ENCODE measurements at regions not wholly inside any gene's neighbourhood (a gene's known extent, or its start where the extent isn't known, plus 50 kb on each side); places are given as distances from the start of the nearest gene placed in this dataset.

- Mint-ChIP-seq H3K4me1 (ENCODE audit: low read depth, unreplicated experiment) (peaks cover 35% of the 10 kb centered on the region), H3K36me3 (ENCODE audit: insufficient read depth, unreplicated experiment) (peaks cover 11% of the 10 kb centered on the region), H3K27ac (ENCODE audit: unreplicated experiment) (peak overlapping the region; percentile 83), H3K27me3 (ENCODE audit: insufficient read depth, unreplicated experiment) (no peaks in the 10 kb centered on the region), H3K9me3 (ENCODE audit: unreplicated experiment) (peaks cover 24% of the 10 kb centered on the region), H3K4me3 (ENCODE audit: unreplicated experiment) (no peak overlapping the region)
- no TSS peak for BruUV-seq (replicated peaks)
- Histone ChIP-seq H3K4me3 (ENCODE audit: low read depth, low read length) (no peak overlapping the region), H3K9me3 (peaks cover 2% of the 10 kb centered on the region), H3K27me3 (replicated peaks; ENCODE audit: control insufficient read depth, insufficient read depth, low read length) (no peaks in the 10 kb centered on the region), H3K4me1 (peaks cover 33% of the 10 kb centered on the region), H3K36me3 (ENCODE audit: control insufficient read depth, insufficient read depth, low read length) (no peaks in the 10 kb centered on the region)
- TF ChIP-seq, protein P1, sequence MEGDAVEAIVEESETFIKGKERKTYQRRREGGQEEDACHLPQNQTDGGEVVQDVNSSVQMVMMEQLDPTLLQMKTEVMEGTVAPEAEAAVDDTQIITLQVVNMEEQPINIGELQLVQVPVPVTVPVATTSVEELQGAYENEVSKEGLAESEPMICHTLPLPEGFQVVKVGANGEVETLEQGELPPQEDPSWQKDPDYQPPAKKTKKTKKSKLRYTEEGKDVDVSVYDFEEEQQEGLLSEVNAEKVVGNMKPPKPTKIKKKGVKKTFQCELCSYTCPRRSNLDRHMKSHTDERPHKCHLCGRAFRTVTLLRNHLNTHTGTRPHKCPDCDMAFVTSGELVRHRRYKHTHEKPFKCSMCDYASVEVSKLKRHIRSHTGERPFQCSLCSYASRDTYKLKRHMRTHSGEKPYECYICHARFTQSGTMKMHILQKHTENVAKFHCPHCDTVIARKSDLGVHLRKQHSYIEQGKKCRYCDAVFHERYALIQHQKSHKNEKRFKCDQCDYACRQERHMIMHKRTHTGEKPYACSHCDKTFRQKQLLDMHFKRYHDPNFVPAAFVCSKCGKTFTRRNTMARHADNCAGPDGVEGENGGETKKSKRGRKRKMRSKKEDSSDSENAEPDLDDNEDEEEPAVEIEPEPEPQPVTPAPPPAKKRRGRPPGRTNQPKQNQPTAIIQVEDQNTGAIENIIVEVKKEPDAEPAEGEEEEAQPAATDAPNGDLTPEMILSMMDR (IDR thresholded peaks at IDR 0.05; ENCODE audit: insufficient read depth in 1 of 2, low read depth in 1 of 2, low read length in 1 of 2, severe bottlenecking in 1 of 2, unreplicated experiment in 1 of 2), result no peak
- POLR2A ChIA-PET, result no interaction called here
- CTCF ChIA-PET, result no interaction called here
- intact Hi-C loops (cut with micrococcal nuclease; ENCODE audit: unreplicated experiment), result no loop called here
- no peak for DNase-seq
Observed at GRCh38 chr10:52955337-52955736, 182.8 kb upstream of the MBL2 start.

DNA sequence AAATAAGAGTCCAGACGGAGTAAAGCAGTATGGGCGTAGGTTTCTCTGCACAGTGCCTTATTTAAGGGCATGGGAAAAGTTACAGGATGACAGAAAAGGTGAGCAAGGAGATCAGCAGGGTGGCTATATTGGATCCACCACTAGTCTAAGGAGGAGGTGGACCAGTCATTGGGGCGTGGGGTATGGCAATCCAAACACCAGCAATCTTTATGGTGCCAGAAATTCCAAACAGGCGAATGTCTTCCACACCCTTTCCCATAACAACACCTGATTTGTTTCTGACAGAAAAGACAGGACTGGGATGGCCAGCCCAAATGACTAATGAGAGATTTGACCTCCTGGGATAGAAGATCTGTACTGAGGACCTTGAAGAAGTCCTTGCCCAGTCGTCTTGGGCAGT, 181.8 kb upstream of the MBL2 start:
- no peak overlapping the region for H3K4me3 ChIP-seq (ENCODE audit: low read depth, low read length)
- H3K9me3 ChIP-seq, result peaks cover 2% of the 10 kb centered on the region
- ChIA-PET POLR2A (no interaction called here), CTCF (no interaction called here)
- H3K27me3 Mint-ChIP-seq (ENCODE audit: insufficient read depth, unreplicated experiment), result no peaks in the 10 kb centered on the region
- peaks cover 11% of the 10 kb centered on the region for H3K36me3 Mint-ChIP-seq (ENCODE audit: insufficient read depth, unreplicated experiment)
- TF ChIP-seq, protein P1 (IDR thresholded peaks at IDR 0.05; ENCODE audit: insufficient read depth in 1 of 2, low read depth in 1 of 2, low read length in 1 of 2, severe bottlenecking in 1 of 2, unreplicated experiment in 1 of 2), result no peak
- DNase-seq, result peak in 1 of 2 experiments; percentile 62
- H3K36me3 ChIP-seq (ENCODE audit: control insufficient read depth, insufficient read depth, low read length), result no peaks in the 10 kb centered on the region
- intact Hi-C loops (cut with micrococcal nuclease; ENCODE audit: unreplicated experiment), result loop anchor here (5.0 kb wide), 5 partner anchors 78 to 498 kb away; no protein-coding TSS in a partner anchor
- H3K4me1 Mint-ChIP-seq (ENCODE audit: low read depth, unreplicated experiment), result peaks cover 35% of the 10 kb centered on the region
- H3K27ac Mint-ChIP-seq (ENCODE audit: unreplicated experiment), result peak overlapping the region; percentile 83
- H3K4me1 ChIP-seq, result peaks cover 33% of the 10 kb centered on the region
- no peak overlapping the region for H3K4me3 Mint-ChIP-seq (ENCODE audit: unreplicated experiment)
- BruUV-seq (replicated peaks), result no TSS peak
- peaks cover 24% of the 10 kb centered on the region for H3K9me3 Mint-ChIP-seq (ENCODE audit: unreplicated experiment)
- no peaks in the 10 kb centered on the region for H3K27me3 ChIP-seq (replicated peaks; ENCODE audit: control insufficient read depth, insufficient read depth, low read length)

- intact Hi-C loops (cut with micrococcal nuclease; ENCODE audit: unreplicated experiment), result loop anchor here (1.0 to 5.0 kb wide), 6 partner anchors 68 to 500 kb away; no protein-coding TSS in a partner anchor
- Mint-ChIP-seq H3K4me3 (ENCODE audit: unreplicated experiment) (no peak overlapping the region), H3K4me1 (ENCODE audit: low read depth, unreplicated experiment) (peaks cover 32% of the 10 kb centered on the region), H3K27ac (ENCODE audit: unreplicated experiment) (peak overlapping the region; percentile 53), H3K36me3 (ENCODE audit: insufficient read depth, unreplicated experiment) (peaks cover 11% of the 10 kb centered on the region), H3K9me3 (ENCODE audit: unreplicated experiment) (peaks cover 28% of the 10 kb centered on the region), H3K27me3 (ENCODE audit: insufficient read depth, unreplicated experiment) (no peaks in the 10 kb centered on the region)
- Histone ChIP-seq H3K9me3 (peaks cover 2% of the 10 kb centered on the region), H3K4me3 (ENCODE audit: low read depth, low read length) (no peak overlapping the region), H3K4me1 (peaks cover 32% of the 10 kb centered on the region), H3K27me3 (replicated peaks; ENCODE audit: control insufficient read depth, insufficient read depth, low read length) (no peaks in the 10 kb centered on the region), H3K36me3 (ENCODE audit: control insufficient read depth, insufficient read depth, low read length) (no peaks in the 10 kb centered on the region)
- no TSS peak for BruUV-seq (replicated peaks)
- POLR2A ChIA-PET, result no interaction called here
- no peak for DNase-seq
- TF ChIP-seq, protein P1 (IDR thresholded peaks at IDR 0.05; ENCODE audit: insufficient read depth in 1 of 2, low read depth in 1 of 2, low read length in 1 of 2, severe bottlenecking in 1 of 2, unreplicated experiment in 1 of 2), result no peak
- CTCF ChIA-PET, result interaction anchor here (0.6 to 4.4 kb wide), 6 partner anchors 12 to 365 kb away, joined by 3 to 32 read pairs (median 5); no protein-coding TSS in a partner anchor
Observed at GRCh38 chr10:52952391-52953055, 179.9 kb upstream of the MBL2 start.
